NT2/D1 (cell line): ENCODE measurements at regions not wholly inside any gene's neighbourhood (a gene's known extent, or its start where the extent isn't known, plus 50 kb on each side); places are given as distances from the start of the nearest gene placed in this dataset.

ENCODE experiments used
- SUZ12 ChIP-seq: IDR thresholded peaks from 2 replicates; pipeline ENCODE4 v1.6.1; 2011; ENCODE audit not compliant: insufficient read length, insufficient read depth; ENCODE audit errors: extremely low read depth
- YY1 ChIP-seq: IDR thresholded peaks from 2 replicates; pipeline ENCODE4 v1.6.1; 2011; ENCODE audit not compliant: insufficient read length, insufficient read depth
- ZNF274 ChIP-seq: IDR thresholded peaks from 2 replicates; pipeline ENCODE4 v1.6.1; 2011; ENCODE audit warnings: mild to moderate bottlenecking, low read depth, low read length

DNA sequence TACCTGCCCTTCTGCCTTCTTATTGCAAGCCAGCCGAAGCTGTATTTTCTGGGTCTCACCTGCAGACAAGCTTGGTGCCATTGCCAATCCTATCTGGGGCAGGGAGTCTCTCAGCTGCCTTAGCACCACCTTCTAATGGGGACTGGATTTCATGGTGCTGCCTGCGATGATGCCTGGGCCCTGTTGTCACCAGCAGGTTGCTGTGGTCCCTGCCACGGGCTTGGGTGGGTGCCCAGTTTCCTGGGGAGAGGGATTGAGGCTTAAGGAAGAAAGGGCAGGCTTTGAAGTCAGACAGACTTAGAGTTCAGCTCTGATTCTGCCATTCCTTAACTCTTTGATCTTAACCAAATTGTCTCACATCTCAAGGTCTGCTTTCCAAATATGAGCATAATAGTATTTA lies 87.4 kb upstream of the CD96 start:
- TF ChIP-seq YY1: no peak
- TF ChIP-seq SUZ12: no peak
- no peak for TF ChIP-seq ZNF274
